Skin epidermis (tissue), 12 donors: ENCODE measurements at regions not wholly inside any gene's neighbourhood (a gene's known extent, or its start where the extent isn't known, plus 50 kb on each side); places are given as distances from the start of the nearest gene placed in this dataset.

Experiments used
- H3K27ac ChIP-seq, 21 experiments: fragments of 200-600 bp; sonication (generic) in 11 of 21; one replicate each; pipeline ENCODE4 v1.5.0; 2020; ENCODE audit warnings: mild to moderate bottlenecking in 3 of 21, inconsistent platforms in 2 of 21, moderate library complexity in 2 of 21
- H3K4me3 ChIP-seq, 7 experiments: fragments of 200-600 bp; sonication (generic) in 2 of 7; one replicate each; pipeline ENCODE4 v1.5.0; 2020; ENCODE audit warnings: inconsistent platforms in 2 of 7, mild to moderate bottlenecking in 2 of 7, moderate library complexity in 1 of 7

DNA sequence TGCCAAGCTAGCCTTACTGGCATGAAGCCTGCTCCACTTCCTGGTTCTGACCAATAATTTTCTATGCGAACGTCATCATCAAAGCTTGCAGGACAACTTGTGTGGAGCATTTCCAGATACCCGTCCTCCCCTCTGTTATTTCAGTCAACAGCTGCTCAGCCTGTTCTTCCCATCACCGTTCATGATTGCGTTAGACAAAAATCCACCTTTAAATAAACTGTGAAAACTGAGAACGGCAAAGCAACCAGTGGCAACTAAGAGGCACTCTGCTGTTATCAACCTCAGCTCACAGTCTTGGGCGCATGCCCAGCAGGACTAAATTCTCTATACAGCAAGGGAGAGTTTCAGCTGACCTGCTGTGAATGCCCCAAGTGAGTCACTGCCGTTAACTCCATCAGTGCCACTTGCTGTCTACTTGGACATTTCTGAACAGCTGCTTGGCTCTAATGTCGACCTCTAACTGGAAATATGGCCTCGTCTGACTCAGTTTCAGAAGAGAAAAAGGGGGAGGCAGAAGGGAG lies 207.4 kb upstream of the RUNX1 start:
- H3K27ac ChIP-seq, result peak overlapping the region in 16 of 21 experiments; percentile 1 to 86 (median 45)
- no peak overlapping the region for H3K4me3 ChIP-seq

GRCh38 chr21:35254765-35255138 lies 205.7 kb upstream of the RUNX1 start:
- Histone ChIP-seq H3K4me3 (no peak overlapping the region), H3K27ac (peak overlapping the region in 17 of 21 experiments; percentile 3 to 86 (median 63))

DNA sequence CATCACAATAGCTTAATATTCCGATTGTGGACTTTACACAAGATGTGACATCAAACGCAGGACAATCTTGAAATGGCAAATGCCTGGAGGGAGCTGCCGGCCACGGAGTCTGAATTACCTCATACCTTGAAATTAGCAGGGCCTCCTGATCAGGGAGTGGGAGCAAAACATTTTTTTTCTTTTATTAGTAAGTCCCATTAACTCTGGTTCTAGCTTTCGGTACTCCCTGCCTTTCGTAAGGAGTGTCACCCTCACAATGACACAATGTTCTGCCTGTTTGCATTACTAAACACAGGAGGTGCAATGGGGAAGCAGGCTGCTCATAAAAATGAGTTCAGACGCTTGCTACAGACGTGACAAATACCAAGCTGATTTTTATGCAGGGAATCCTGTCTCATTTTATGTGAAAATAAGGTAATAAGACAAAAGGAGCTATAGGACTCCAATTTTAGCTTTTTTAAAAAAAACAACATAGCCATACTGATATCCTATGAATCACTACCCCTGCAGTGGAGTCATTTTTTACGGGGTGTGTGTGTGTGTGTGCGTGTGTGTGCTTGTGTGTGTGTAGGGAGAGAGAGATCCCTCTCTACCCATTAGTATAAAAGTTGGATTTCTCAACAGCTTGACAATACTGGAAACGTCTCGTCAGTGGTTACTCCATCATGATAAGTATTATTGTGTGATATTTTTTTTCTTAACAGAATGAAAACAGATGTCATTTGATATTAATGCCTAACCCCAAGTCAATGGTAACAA lies 205.1 kb upstream of the RUNX1 start:
- Histone ChIP-seq H3K27ac (peak overlapping the region in 17 of 21 experiments; percentile 3 to 86 (median 63)), H3K4me3 (no peak overlapping the region)

- peak overlapping the region in 8 of 21 experiments; percentile 5 to 86 (median 61) for H3K27ac ChIP-seq
- H3K4me3 ChIP-seq, result no peak overlapping the region
Measured at GRCh38 chr21:35252831-35253230, 203.7 kb upstream of the RUNX1 start.

- Histone ChIP-seq H3K27ac (peak overlapping the region in 1 of 21 experiments; percentile 1), H3K4me3 (no peak overlapping the region)
Measured at GRCh38 chr21:35249636-35250035, 200.5 kb upstream of the RUNX1 start.

- H3K4me3 ChIP-seq, result no peak overlapping the region
- no peak overlapping the region for H3K27ac ChIP-seq
Measured at GRCh38 chr21:35245879-35246278, 196.8 kb upstream of the RUNX1 start.

- H3K27ac ChIP-seq, result peak overlapping the region in 7 of 21 experiments; percentile 4 to 59 (median 32)
- no peak overlapping the region for H3K4me3 ChIP-seq
Measured at GRCh38 chr21:35244514-35244913, 195.4 kb upstream of the RUNX1 start.

GRCh38 chr21:35243171-35243570 lies 194.1 kb upstream of the RUNX1 start:
- Histone ChIP-seq H3K4me3 (no peak overlapping the region), H3K27ac (peak overlapping the region in 1 of 21 experiments; percentile 26)

- peak overlapping the region in 1 of 21 experiments; percentile 28 for H3K27ac ChIP-seq
Measured at GRCh38 chr21:35239811-35240219, 190.7 kb upstream of the RUNX1 start.

DNA sequence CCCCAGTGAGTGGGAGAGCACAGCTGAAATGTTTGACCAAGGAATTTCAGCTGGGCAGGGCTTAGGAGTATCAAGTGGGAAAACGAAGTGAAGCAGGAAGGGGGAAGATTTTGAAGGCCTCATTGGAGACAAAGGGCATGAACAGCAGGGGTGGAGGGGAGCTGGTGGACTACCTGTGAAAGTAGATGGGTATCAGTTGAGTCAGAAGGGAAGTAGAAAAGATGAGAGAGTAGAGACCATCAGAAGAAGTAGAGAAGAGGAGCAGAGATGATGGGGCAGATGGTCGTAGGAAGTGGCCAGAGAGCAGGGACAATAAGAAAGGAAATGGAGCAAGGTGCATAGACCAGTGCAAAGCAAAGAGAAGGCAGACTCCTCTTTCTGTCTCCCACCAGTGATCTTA lies 189.0 kb upstream of the RUNX1 start:
- H3K27ac ChIP-seq, result no peak overlapping the region
- H3K4me3 ChIP-seq, result no peak overlapping the region

More at GRCh38 chr21:35239811-35240219, 190.7 kb upstream of the RUNX1 start:
- H3K4me3 ChIP-seq, result no peak overlapping the region

- Histone ChIP-seq H3K27ac (no peak overlapping the region), H3K4me3 (no peak overlapping the region)
Measured at GRCh38 chr21:35237287-35237686, 188.2 kb upstream of the RUNX1 start.

- Histone ChIP-seq H3K27ac (no peak overlapping the region), H3K4me3 (no peak overlapping the region)
Measured at GRCh38 chr21:35236090-35236489, 187.0 kb upstream of the RUNX1 start.

DNA sequence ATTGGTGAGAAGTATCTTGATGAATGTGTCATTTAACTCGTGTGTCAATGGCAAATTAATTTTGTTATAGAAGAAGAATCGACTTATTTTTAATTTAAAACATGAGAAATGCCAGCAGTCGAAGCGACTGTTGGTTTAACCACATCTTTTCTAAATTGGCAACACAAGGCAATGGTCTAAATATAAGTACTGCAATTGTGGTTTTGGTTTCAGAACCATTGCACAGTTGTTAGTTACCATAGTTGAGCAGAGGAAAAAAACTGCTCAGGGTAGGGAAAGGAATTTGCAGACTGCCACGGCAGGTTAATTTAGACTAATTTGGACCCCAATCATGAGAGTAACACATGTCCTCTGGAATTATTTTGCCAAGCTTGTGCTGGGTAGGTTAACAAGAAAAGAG lies 185.6 kb upstream of the RUNX1 start:
- Histone ChIP-seq H3K27ac (peak overlapping the region in 1 of 21 experiments; percentile 8), H3K4me3 (no peak overlapping the region)

GRCh38 chr21:35233756-35234155 lies 184.7 kb upstream of the RUNX1 start:
- peak overlapping the region in 1 of 21 experiments; percentile 3 for H3K27ac ChIP-seq
- no peak overlapping the region for H3K4me3 ChIP-seq

DNA sequence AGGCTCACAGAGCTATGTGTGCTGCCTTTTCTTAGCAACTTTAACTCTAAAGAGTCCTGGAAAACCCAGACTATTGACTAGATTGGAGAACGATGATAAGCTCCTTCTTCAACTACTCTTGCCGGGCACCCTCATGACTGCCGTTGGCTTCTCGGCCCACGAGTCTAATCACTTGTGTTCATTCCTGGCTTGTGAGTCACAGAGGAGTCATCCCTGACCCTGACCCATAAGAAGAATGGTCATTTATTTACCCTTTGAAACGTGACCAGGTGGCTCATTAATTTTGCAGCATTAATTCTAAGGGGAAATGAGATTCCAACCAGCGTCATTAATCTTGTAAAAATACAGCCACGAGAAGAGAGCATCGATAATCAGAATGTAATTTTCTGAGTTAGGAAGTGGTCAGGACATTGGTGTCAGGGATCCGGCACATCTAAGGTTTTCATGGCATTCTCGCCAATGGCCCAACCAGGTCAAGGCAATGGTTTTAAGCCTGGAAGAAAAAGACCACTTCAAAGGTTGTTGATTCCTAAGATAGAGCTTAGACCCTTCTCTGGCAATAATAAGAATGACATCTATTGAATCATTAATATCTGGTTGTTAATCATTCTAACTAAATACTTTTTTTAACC lies 183.6 kb upstream of the RUNX1 start:
- Histone ChIP-seq H3K4me3 (no peak overlapping the region), H3K27ac (no peak overlapping the region)

GRCh38 chr21:35231090-35231489 lies 182.0 kb upstream of the RUNX1 start:
- H3K27ac ChIP-seq, result no peak overlapping the region
- no peak overlapping the region for H3K4me3 ChIP-seq

DNA sequence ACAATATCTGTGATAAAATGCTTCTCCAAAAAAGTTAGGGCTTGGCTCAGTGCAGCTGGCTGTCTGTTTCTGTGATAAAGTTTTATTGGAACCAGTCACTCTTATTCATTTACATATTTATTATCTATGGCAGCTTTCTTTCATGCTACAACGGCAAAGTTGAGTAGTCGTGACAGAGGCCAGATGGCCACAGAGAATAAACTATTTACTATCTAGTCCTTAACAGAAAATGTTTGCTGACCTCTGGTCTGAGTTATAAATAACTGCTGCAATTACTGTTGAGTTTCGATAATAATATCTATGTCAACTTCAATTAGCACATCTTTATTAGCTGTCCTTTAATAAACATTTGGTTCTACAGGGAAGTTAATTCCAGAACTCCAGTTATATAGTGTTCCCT lies 180.2 kb upstream of the RUNX1 start:
- Histone ChIP-seq H3K4me3 (no peak overlapping the region), H3K27ac (no peak overlapping the region)

DNA sequence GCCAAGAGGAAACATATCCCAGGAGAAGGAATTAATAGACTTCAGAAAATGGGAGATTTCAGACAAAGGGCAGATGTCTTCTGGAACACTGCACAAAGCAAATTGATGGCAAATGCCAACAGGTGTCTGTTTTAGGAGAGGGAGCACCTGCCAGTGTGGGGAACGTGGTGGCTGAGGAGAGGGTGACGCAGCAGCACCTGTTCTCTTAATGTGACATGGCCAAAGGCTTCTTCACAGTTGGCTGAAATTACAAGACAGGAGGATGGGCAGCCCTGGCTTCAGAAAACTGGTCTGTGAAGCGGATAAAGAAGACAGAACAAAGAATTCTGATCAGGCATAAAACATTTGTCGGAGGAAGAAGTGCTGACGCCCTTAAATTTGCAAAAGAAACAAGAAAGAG lies 178.7 kb upstream of the RUNX1 start:
- no peak overlapping the region for H3K27ac ChIP-seq

DNA sequence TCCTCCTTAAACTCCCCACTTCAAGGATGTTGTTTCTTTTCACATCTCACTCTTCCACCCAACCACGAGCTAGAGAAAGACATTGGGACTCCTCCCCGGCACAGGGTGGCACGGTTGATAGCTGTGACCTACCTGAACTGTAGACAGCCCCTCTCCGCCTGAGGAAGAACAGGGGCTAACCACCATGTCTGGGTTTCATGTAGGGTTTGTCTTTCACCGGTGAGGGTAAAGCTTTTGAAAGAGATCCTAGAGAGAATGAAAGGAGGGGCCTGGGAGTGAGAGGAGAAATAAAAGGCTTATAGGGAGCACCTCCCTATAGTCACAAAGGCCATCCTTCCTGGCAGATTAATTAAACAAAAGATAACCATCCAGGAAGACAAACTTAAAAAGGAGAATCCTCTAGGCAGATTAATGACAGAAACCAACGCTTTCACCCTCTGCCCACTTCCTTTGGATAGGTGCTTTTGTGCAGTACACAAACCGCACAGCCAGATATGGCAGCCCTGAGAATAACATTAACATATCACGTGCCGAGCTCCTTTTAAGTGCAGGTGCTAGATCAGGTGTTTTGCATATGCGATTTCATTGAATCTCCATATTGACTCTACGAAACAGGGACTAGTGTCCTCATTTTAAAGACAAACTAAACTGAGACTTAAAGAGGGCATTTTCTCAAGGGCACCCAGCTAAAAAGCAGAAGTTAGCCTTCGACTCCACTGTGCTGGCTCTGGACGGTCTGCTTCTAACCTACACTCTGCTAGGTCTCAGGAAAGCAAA lies 178.1 kb upstream of the RUNX1 start:
- H3K27ac ChIP-seq, result peak overlapping the region in 2 of 21 experiments; percentile 16 to 61
- H3K4me3 ChIP-seq, result no peak overlapping the region

More for the DNA sequence above, 178.7 kb upstream of the RUNX1 start:
- no peak overlapping the region for H3K4me3 ChIP-seq

DNA sequence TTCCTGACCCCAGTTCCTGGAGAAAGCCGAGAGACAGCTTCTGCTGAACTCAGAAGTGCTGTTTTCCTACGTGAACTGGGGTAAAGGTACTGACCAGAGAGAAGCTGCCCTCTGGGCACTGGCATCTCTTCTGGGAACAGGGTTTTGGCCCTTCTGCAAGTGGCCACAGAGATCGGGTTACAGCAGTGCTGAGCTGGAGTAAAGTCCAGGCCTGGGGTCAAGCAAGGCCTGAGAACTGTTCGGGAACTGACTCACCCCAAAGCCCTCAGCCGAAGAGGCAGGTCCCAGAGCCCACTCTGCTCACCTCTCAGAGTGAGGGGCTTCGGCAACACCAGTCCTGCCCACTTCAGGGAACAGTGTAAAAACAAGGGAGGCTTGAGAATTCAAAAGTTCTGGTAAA lies 177.2 kb upstream of the RUNX1 start:
- Histone ChIP-seq H3K27ac (peak overlapping the region in 3 of 21 experiments; percentile 8 to 61 (median 36)), H3K4me3 (no peak overlapping the region)
